ENCODE measurements at regions not wholly inside any gene's neighbourhood (a gene's known extent, or its start where the extent isn't known, plus 50 kb on each side); places are given as distances from the start of the nearest gene placed in this dataset.
A peak's percentile ranks its signal among the peaks of the same experiment; 100 is the strongest.

GRCh38 chr18:76619621-76620315, 124.7 kb upstream of the ZNF516 start:
- H3K36me3 ChIP-seq (ENCODE audit: control insufficient read depth, insufficient read depth, low read length): no peaks in the 10 kb centered on the region
- H2AFZ ChIP-seq: peak overlapping the region; percentile 95
- no peaks in the 10 kb centered on the region for H3K9me3 ChIP-seq (ENCODE audit: control insufficient read depth, low read length)
- H3K79me2 ChIP-seq: no peaks in the 10 kb centered on the region
- H3K27ac ChIP-seq: peak overlapping the region; percentile 78
- H3K4me3 ChIP-seq (ENCODE audit: low read depth, low read length): no peak overlapping the region
- H3K27me3 ChIP-seq (ENCODE audit: control insufficient read depth, insufficient read depth, low read length): no peaks in the 10 kb centered on the region
- peaks cover 12% of the 10 kb centered on the region for H3K4me1 ChIP-seq
- no peak overlapping the region for H3K9ac ChIP-seq
- no peak for TF ChIP-seq CTCF (IDR thresholded peaks at IDR 0.05)
- no peak overlapping the region for H3K4me2 ChIP-seq (ENCODE audit: low read length)

GRCh38 chr18:76619261-76619620, 124.2 kb upstream of the ZNF516 start:
- H3K27ac ChIP-seq: peak overlapping the region; percentile 78
- no peaks in the 10 kb centered on the region for H3K9me3 ChIP-seq (ENCODE audit: control insufficient read depth, low read length)
- no peak overlapping the region for H3K9ac ChIP-seq
- H2AFZ ChIP-seq: peak overlapping the region; percentile 95
- no peak overlapping the region for H3K4me3 ChIP-seq (ENCODE audit: low read depth, low read length)
- H3K79me2 ChIP-seq: no peaks in the 10 kb centered on the region
- H3K27me3 ChIP-seq (ENCODE audit: control insufficient read depth, insufficient read depth, low read length): no peaks in the 10 kb centered on the region
- no peaks in the 10 kb centered on the region for H3K36me3 ChIP-seq (ENCODE audit: control insufficient read depth, insufficient read depth, low read length)
- peaks cover 12% of the 10 kb centered on the region for H3K4me1 ChIP-seq
- H3K4me2 ChIP-seq (ENCODE audit: low read length): no peak overlapping the region
- TF ChIP-seq CTCF (IDR thresholded peaks at IDR 0.05): no peak

GRCh38 chr18:76618721-76619120, 123.7 kb upstream of the ZNF516 start:
- Histone ChIP-seq H3K36me3 (ENCODE audit: control insufficient read depth, insufficient read depth, low read length) (no peaks in the 10 kb centered on the region), H3K9ac (no peak overlapping the region), H3K9me3 (ENCODE audit: control insufficient read depth, low read length) (no peaks in the 10 kb centered on the region), H3K4me2 (ENCODE audit: low read length) (no peak overlapping the region), H3K4me1 (peaks cover 12% of the 10 kb centered on the region), H3K27me3 (ENCODE audit: control insufficient read depth, insufficient read depth, low read length) (no peaks in the 10 kb centered on the region), H3K4me3 (ENCODE audit: low read depth, low read length) (no peak overlapping the region), H3K27ac (peak overlapping the region; percentile 78), H3K79me2 (no peaks in the 10 kb centered on the region), H2AFZ (peak overlapping the region; percentile 95)
- no peak for TF ChIP-seq CTCF (IDR thresholded peaks at IDR 0.05)

- Histone ChIP-seq H3K9me3 (ENCODE audit: control insufficient read depth, low read length) (no peaks in the 10 kb centered on the region), H3K27ac (no peak overlapping the region), H3K4me3 (ENCODE audit: low read depth, low read length) (no peak overlapping the region), H3K4me1 (peaks cover 12% of the 10 kb centered on the region), H3K4me2 (ENCODE audit: low read length) (no peak overlapping the region), H2AFZ (no peak overlapping the region), H3K9ac (no peak overlapping the region), H3K79me2 (no peaks in the 10 kb centered on the region), H3K36me3 (ENCODE audit: control insufficient read depth, insufficient read depth, low read length) (no peaks in the 10 kb centered on the region), H3K27me3 (ENCODE audit: control insufficient read depth, insufficient read depth, low read length) (no peaks in the 10 kb centered on the region)
- TF ChIP-seq CTCF (IDR thresholded peaks at IDR 0.05): no peak
Measured at GRCh38 chr18:76616373-76616772, 121.3 kb upstream of the ZNF516 start.
